HUES48 (cell line): ENCODE measurements at regions not wholly inside any gene's neighbourhood (a gene's known extent, or its start where the extent isn't known, plus 50 kb on each side); places are given as distances from the start of the nearest gene placed in this dataset.

Experiments
- H3K27ac ChIP-seq: one replicate; pipeline ENCODE4 v1.7.0; 2013; ENCODE audit warnings: low read depth, low read length, inconsistent platforms
- H3K27me3 ChIP-seq: 2 replicates; pipeline ENCODE4 v1.6.1; 2013; ENCODE audit warnings: mild to moderate bottlenecking, low read length; ENCODE audit not compliant: control insufficient read depth, insufficient read depth
- H3K36me3 ChIP-seq: 2 replicates; pipeline ENCODE4 v1.6.1; 2013; ENCODE audit warnings: low read length; ENCODE audit not compliant: control insufficient read depth, insufficient read depth
- H3K4me1 ChIP-seq: 2 replicates; pipeline ENCODE4 v1.6.1; 2013; ENCODE audit warnings: mild to moderate bottlenecking, low read length; ENCODE audit not compliant: control insufficient read depth, insufficient read depth
- H3K4me3 ChIP-seq: 2 replicates; pipeline ENCODE4 v1.5.1; 2013; ENCODE audit warnings: mild to moderate bottlenecking, low read depth, low read length
- H3K9ac ChIP-seq: 2 replicates; pipeline ENCODE4 v1.6.1; 2013; ENCODE audit warnings: mild to moderate bottlenecking, low read depth, low read length, moderate library complexity
- H3K9me3 ChIP-seq: 2 replicates; pipeline ENCODE4 v1.6.1; 2013; ENCODE audit warnings: low read length; ENCODE audit not compliant: control insufficient read depth, insufficient read depth

DNA sequence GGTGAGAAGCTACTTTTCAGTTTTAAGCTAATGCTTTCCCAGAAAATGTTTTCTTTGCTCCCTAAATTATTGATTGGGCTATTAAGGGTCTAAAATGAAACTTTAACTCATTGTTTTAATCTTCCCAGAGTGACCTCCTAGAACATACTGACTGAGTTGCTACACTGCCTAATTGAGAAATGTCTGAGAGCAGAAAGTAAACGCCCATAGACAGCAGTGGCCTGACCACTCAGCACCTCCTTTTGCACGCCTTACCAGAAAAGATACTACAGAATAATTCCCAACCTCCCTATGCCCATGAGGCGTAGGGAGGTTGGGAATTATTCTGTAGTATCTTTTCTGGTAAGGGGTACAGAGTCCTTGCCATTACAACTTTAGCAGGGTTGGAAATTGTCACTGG, 381.8 kb upstream of the LCORL start:
- H3K4me1 ChIP-seq, result no peaks in the 10 kb centered on the region
- no peaks in the 10 kb centered on the region for H3K9me3 ChIP-seq
- no peak overlapping the region for H3K9ac ChIP-seq
- H3K4me3 ChIP-seq, result no peak overlapping the region
- no peak overlapping the region for H3K27ac ChIP-seq
- no peaks in the 10 kb centered on the region for H3K27me3 ChIP-seq
- H3K36me3 ChIP-seq, result no peaks in the 10 kb centered on the region

DNA sequence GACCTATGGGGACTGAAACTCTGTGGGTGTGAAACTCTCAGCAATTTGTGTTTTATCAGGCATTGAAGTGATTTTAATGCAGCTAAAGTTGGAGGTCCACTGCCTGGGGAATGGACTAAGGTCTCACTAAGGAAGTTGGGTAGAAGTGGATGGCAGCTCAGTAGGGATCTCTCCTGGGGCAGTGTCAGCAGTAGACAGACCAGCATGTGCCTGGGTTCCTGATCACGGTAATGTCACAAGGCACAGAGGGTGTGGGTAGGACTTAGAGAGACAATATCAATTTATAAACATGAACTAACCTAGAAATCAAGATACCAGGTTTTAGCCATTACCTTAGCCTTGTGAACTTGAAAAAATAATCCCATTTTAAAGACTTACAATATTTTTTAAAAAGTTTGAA, 380.3 kb upstream of the LCORL start:
- no peaks in the 10 kb centered on the region for H3K9me3 ChIP-seq
- H3K36me3 ChIP-seq, result no peaks in the 10 kb centered on the region
- no peaks in the 10 kb centered on the region for H3K27me3 ChIP-seq
- no peak overlapping the region for H3K9ac ChIP-seq
- H3K27ac ChIP-seq, result no peak overlapping the region
- no peak overlapping the region for H3K4me3 ChIP-seq
- H3K4me1 ChIP-seq, result peaks cover 5% of the 10 kb centered on the region; the same call in 1 of the 2 replicates

GRCh38 chr4:18401425-18401824, 379.9 kb upstream of the LCORL start:
- H3K36me3 ChIP-seq, result no peaks in the 10 kb centered on the region
- no peak overlapping the region for H3K4me3 ChIP-seq

GRCh38 chr4:18398661-18399060, 377.1 kb upstream of the LCORL start:
- no peaks in the 10 kb centered on the region for H3K36me3 ChIP-seq
- peaks cover 5% of the 10 kb centered on the region; the same call in 1 of the 2 replicates for H3K4me1 ChIP-seq
- no peak overlapping the region for H3K9ac ChIP-seq
- no peaks in the 10 kb centered on the region for H3K9me3 ChIP-seq
- no peak overlapping the region for H3K4me3 ChIP-seq
- H3K27ac ChIP-seq, result no peak overlapping the region
- H3K27me3 ChIP-seq, result no peaks in the 10 kb centered on the region

More at GRCh38 chr4:18401425-18401824, 379.9 kb upstream of the LCORL start:
- H3K27ac ChIP-seq, result no peak overlapping the region
- no peaks in the 10 kb centered on the region for H3K9me3 ChIP-seq
- H3K27me3 ChIP-seq, result no peaks in the 10 kb centered on the region
- H3K9ac ChIP-seq, result no peak overlapping the region
- H3K4me1 ChIP-seq, result peaks cover 5% of the 10 kb centered on the region; the same call in 1 of the 2 replicates

GRCh38 chr4:18397681-18398390, 376.3 kb upstream of the LCORL start:
- no peak overlapping the region for H3K9ac ChIP-seq
- no peak overlapping the region for H3K27ac ChIP-seq
- H3K27me3 ChIP-seq, result no peaks in the 10 kb centered on the region
- no peak overlapping the region for H3K4me3 ChIP-seq
- peaks cover 5% of the 10 kb centered on the region; the same call in 1 of the 2 replicates for H3K4me1 ChIP-seq
- H3K36me3 ChIP-seq, result no peaks in the 10 kb centered on the region
- H3K9me3 ChIP-seq, result no peaks in the 10 kb centered on the region

DNA sequence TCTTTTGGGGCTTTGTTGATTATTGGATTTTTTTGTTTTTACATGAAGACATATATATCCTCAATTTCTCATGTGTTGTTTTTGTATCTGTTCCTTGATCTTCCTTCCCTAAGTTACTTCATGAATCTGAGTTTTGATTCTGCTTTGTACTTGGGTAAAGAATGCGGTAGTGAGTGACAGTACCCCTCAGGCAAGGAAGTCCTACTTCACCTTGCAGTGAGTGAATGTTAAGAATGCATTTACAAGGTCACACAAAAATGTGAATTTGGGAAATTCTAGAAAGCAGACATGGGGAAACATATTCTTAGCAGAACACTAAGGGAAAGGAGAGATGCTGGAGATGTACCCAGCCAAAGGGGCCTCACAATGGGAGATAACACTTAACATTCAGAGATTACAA, 373.1 kb upstream of the LCORL start:
- Histone ChIP-seq H3K9me3 (no peaks in the 10 kb centered on the region), H3K4me3 (no peak overlapping the region), H3K36me3 (no peaks in the 10 kb centered on the region), H3K9ac (no peak overlapping the region), H3K27me3 (no peaks in the 10 kb centered on the region), H3K4me1 (peaks cover 5% of the 10 kb centered on the region; the same call in 1 of the 2 replicates), H3K27ac (no peak overlapping the region)

DNA sequence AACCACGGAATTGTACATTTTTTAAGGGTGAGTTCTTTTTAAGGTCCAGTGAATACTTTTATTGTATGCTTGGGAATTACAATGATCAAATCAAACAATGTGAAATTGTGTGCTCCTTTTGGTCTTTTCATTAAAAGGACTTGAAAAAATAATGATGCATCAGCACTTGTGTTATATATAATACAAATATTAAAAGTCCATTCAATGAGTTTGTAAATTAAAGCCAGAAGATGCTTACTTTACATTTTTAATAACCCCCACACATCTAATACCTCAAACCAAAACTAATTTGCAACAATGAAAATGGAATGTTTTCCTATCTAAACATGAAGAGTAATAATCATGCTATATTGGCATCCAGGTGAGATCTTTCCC, 369.8 kb upstream of the LCORL start:
- H3K4me1 ChIP-seq, result no peaks in the 10 kb centered on the region
- H3K27ac ChIP-seq, result no peak overlapping the region
- no peaks in the 10 kb centered on the region for H3K27me3 ChIP-seq
- no peaks in the 10 kb centered on the region for H3K36me3 ChIP-seq
- H3K9me3 ChIP-seq, result no peaks in the 10 kb centered on the region
- H3K9ac ChIP-seq, result no peak overlapping the region
- H3K4me3 ChIP-seq, result no peak overlapping the region

- Histone ChIP-seq H3K4me3 (no peak overlapping the region), H3K9ac (no peak overlapping the region)
These were observed 369.2 kb upstream of the LCORL start for GRCh38 chr4:18390655-18391353.

GRCh38 chr4:18389115-18389514, 367.6 kb upstream of the LCORL start:
- H3K36me3 ChIP-seq, result no peaks in the 10 kb centered on the region
- peaks cover 3% of the 10 kb centered on the region; the same call in 1 of the 2 replicates for H3K9me3 ChIP-seq

More at GRCh38 chr4:18390655-18391353, 369.2 kb upstream of the LCORL start:
- Histone ChIP-seq H3K27me3 (no peaks in the 10 kb centered on the region), H3K9me3 (no peaks in the 10 kb centered on the region), H3K36me3 (no peaks in the 10 kb centered on the region), H3K27ac (no peak overlapping the region), H3K4me1 (no peaks in the 10 kb centered on the region)

DNA sequence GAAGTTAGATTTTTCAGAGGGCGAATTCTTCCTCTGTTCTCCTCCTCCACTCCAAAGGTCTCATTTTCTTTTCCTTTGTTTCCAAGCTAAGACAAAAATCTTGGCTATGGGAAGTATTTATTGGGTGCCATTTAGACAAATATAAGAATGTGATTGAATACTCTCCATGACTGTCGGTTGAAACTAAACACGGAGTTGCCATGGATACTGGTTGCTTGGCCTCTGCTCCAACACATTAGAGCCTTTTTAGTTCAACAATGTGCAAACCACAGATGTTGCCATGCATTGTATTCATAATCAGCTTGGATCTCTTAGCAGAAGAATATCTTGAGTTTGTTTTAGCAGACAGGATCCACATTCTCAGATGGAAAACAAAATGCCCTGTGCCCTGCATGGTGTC, 366.5 kb upstream of the LCORL start:
- no peaks in the 10 kb centered on the region for H3K36me3 ChIP-seq
- no peak overlapping the region for H3K27ac ChIP-seq
- no peak overlapping the region for H3K4me3 ChIP-seq
- H3K27me3 ChIP-seq, result no peaks in the 10 kb centered on the region
- no peak overlapping the region for H3K9ac ChIP-seq
- H3K4me1 ChIP-seq, result no peaks in the 10 kb centered on the region
- H3K9me3 ChIP-seq, result peaks cover 6% of the 10 kb centered on the region; the same call in 1 of the 2 replicates

More at GRCh38 chr4:18389115-18389514, 367.6 kb upstream of the LCORL start:
- Histone ChIP-seq H3K9ac (no peak overlapping the region), H3K4me3 (no peak overlapping the region), H3K27ac (no peak overlapping the region), H3K4me1 (no peaks in the 10 kb centered on the region), H3K27me3 (no peaks in the 10 kb centered on the region)

DNA sequence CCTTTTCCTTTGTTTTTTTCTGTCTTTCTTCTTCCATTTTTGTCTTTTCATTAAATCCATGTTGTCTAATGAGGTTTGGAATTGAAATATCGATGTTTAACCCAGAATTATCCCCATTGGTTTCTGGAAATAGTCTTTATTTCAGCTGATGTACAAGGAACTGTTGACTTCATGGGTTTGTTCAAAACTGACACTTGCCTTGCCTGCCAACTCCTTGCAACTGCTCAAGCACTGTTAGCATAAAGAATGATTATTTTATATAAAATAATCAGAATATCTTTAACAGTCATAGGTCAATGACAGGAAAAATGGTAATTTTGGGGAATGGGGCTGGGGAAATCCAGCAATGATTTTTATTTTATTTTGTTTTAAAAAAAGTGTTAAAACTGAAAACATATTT, 359.6 kb upstream of the LCORL start:
- Histone ChIP-seq H3K4me3 (no peak overlapping the region), H3K27ac (no peak overlapping the region), H3K9ac (no peak overlapping the region), H3K4me1 (no peaks in the 10 kb centered on the region), H3K9me3 (peaks cover 6% of the 10 kb centered on the region; the same call in 1 of the 2 replicates), H3K36me3 (no peaks in the 10 kb centered on the region), H3K27me3 (peaks cover 34% of the 10 kb centered on the region)
